Neural cell (in vitro differentiated cells): ENCODE measurements at regions not wholly inside any gene's neighbourhood (a gene's known extent, or its start where the extent isn't known, plus 50 kb on each side); places are given as distances from the start of the nearest gene placed in this dataset.

Experiments
- H2AFZ ChIP-seq: fragments of 200-600, 300-800 bp; sonication (generic), shearing (Covaris generic); 2 replicates; pipeline ENCODE4 v1.6.0; 2014; ENCODE audit warnings: low read depth, mild to moderate bottlenecking, antibody characterized with exemption, low read length, moderate library complexity
- H3F3A ChIP-seq: fragments of 200-600 bp; shearing (Covaris generic); 2 replicates; pipeline ENCODE4 v1.6.1; 2016; ENCODE audit warnings: mild to moderate bottlenecking, moderate library complexity, mixed read lengths, antibody characterized with exemption, low read length; ENCODE audit not compliant: insufficient read depth, poor library complexity, severe bottlenecking
- H3K27ac ChIP-seq: fragments of 200-600, 300-800 bp; sonication (generic), shearing (Covaris generic); 2 replicates; pipeline ENCODE4 v1.5.1; 2014; ENCODE audit warnings: mild to moderate bottlenecking, low read length, moderate library complexity
- H3K27me3 ChIP-seq: fragments of 300-800, 200-600 bp; sonication (generic), shearing (Covaris generic); 2 replicates; pipeline ENCODE4 v1.6.0; 2014; ENCODE audit warnings: mild to moderate bottlenecking, low read depth, low read length, moderate library complexity; ENCODE audit not compliant: insufficient read depth
- H3K36me3 ChIP-seq: fragments of 300-800, 200-600 bp; sonication (generic), shearing (Covaris generic); 2 replicates; pipeline ENCODE4 v1.5.1; 2014; ENCODE audit warnings: mild to moderate bottlenecking, antibody characterized with exemption, low read length, moderate library complexity; ENCODE audit not compliant: insufficient read depth
- H3K4me2 ChIP-seq: fragments of 300-800, 200-600 bp; sonication (generic), shearing (Covaris generic); 2 replicates; pipeline ENCODE4 v1.6.0; 2014; ENCODE audit warnings: mild to moderate bottlenecking, low read length
- H3K4me3 ChIP-seq: fragments of 300-800, 200-600 bp; sonication (generic), shearing (Covaris generic); 2 replicates; pipeline ENCODE4 v1.5.1; 2014; ENCODE audit warnings: mild to moderate bottlenecking, low read length, moderate library complexity
- H3K79me2 ChIP-seq: fragments of 200-600 bp; shearing (Covaris generic); replicated peaks from 2 replicates; pipeline ENCODE4 v1.6.0; 2014; ENCODE audit warnings: mild to moderate bottlenecking, low read length, moderate library complexity; ENCODE audit not compliant: insufficient read depth
- H3K9ac ChIP-seq: fragments of 300-800, 200-600 bp; sonication (generic), shearing (Covaris generic); 2 replicates; pipeline ENCODE4 v1.6.1; 2016; ENCODE audit warnings: mild to moderate bottlenecking, low read length, mixed read lengths
- H3K9me2 ChIP-seq: fragments of 200-600 bp; shearing (Covaris generic); 2 replicates; pipeline ENCODE4 v1.6.1; 2016; ENCODE audit warnings: mild to moderate bottlenecking, low read length, mixed read lengths; ENCODE audit not compliant: insufficient read depth
- H3K9me3 ChIP-seq: fragments of 200-600, 300-800 bp; sonication (generic), shearing (Covaris generic); 2 replicates; pipeline ENCODE4 v1.6.1; 2016; ENCODE audit warnings: mild to moderate bottlenecking, mixed run types, low read length, moderate library complexity, mixed read lengths
- H4K20me1 ChIP-seq: fragments of 200-600 bp; shearing (Covaris generic); 2 replicates; pipeline ENCODE4 v1.6.1; 2016; ENCODE audit warnings: mild to moderate bottlenecking, mixed run types; ENCODE audit not compliant: insufficient read depth
- CTCF ChIP-seq: fragments of 450-650 bp; IDR thresholded peaks from 2 replicates; pipeline ENCODE4 v1.5.1; 2014; ENCODE audit warnings: antibody characterized with exemption, mild to moderate bottlenecking, moderate library complexity; ENCODE audit not compliant: poor library complexity, severe bottlenecking
- EP300 ChIP-seq: fragments of 450-650 bp; conservative IDR thresholded peaks from 2 replicates; pipeline ENCODE4 v1.6.1; 2014; ENCODE audit warnings: antibody characterized with exemption, mild to moderate bottlenecking, moderate library complexity; ENCODE audit not compliant: poor library complexity, severe bottlenecking
- EZH2 ChIP-seq: fragments of 200-600, 300-800 bp; shearing (Covaris generic), sonication (generic); IDR thresholded peaks from 2 replicates; pipeline ENCODE4 v1.6.1; 2014; ENCODE audit warnings: antibody characterized with exemption, low read length, borderline replicate concordance, mild to moderate bottlenecking; ENCODE audit not compliant: insufficient read depth, poor library complexity, severe bottlenecking
- MXI1 ChIP-seq: fragments of 450-650 bp; conservative IDR thresholded peaks from 2 replicates; pipeline ENCODE4 v1.6.1; 2014; ENCODE audit warnings: antibody characterized with exemption, mild to moderate bottlenecking; ENCODE audit not compliant: poor library complexity, severe bottlenecking
- POLR2AphosphoS5 ChIP-seq: IDR thresholded peaks from 2 replicates; pipeline ENCODE4 v1.6.1; 2012
- RAD21 ChIP-seq: fragments of 450-650 bp; conservative IDR thresholded peaks from 2 replicates; pipeline ENCODE4 v1.6.1; 2014; ENCODE audit warnings: antibody characterized with exemption, mild to moderate bottlenecking, moderate library complexity
- REST ChIP-seq: IDR thresholded peaks from 2 replicates; pipeline ENCODE4 v1.6.1; 2012; ENCODE audit warnings: borderline replicate concordance
- SMC3 ChIP-seq: fragments of 450-650 bp; conservative IDR thresholded peaks from 2 replicates; pipeline ENCODE4 v1.6.1; 2014; ENCODE audit warnings: antibody characterized with exemption, mild to moderate bottlenecking, moderate library complexity; ENCODE audit not compliant: poor library complexity
- TAF1 ChIP-seq: IDR thresholded peaks from 2 replicates; pipeline ENCODE4 v1.6.1; 2012; ENCODE audit warnings: low read depth

GRCh38 chr5:29170599-29170998 is 2022.9 kb upstream of the CDH6 start:
- Histone ChIP-seq H3K4me3 (no peak overlapping the region), H4K20me1 (no peaks in the 10 kb centered on the region), H3K9me3 (no peaks in the 10 kb centered on the region), H2AFZ (no peak overlapping the region), H3K27me3 (no peaks in the 10 kb centered on the region), H3K9ac (no peak overlapping the region), H3K36me3 (no peaks in the 10 kb centered on the region), H3K27ac (no peak overlapping the region), H3F3A (no peaks in the 10 kb centered on the region), H3K79me2 (no peaks in the 10 kb centered on the region), H3K9me2 (no peaks in the 10 kb centered on the region), H3K4me2 (no peak overlapping the region)
- TF ChIP-seq REST (no peak), SMC3 (no peak), TAF1 (no peak), EP300 (no peak), POLR2AphosphoS5 (no peak), MXI1 (no peak), RAD21 (no peak), EZH2 (no peak)

- Histone ChIP-seq H3K27me3 (no peaks in the 10 kb centered on the region), H3K9me3 (no peaks in the 10 kb centered on the region), H4K20me1 (no peaks in the 10 kb centered on the region), H2AFZ (no peak overlapping the region), H3K9me2 (no peaks in the 10 kb centered on the region), H3K4me3 (no peak overlapping the region), H3K4me2 (no peak overlapping the region), H3K27ac (no peak overlapping the region), H3K36me3 (no peaks in the 10 kb centered on the region), H3K9ac (no peak overlapping the region), H3F3A (no peaks in the 10 kb centered on the region), H3K79me2 (no peaks in the 10 kb centered on the region)
- TF ChIP-seq EZH2: no peak
- no peak for TF ChIP-seq POLR2AphosphoS5
- no peak for TF ChIP-seq REST
- TF ChIP-seq SMC3: no peak
- no peak for TF ChIP-seq CTCF
- no peak for TF ChIP-seq EP300
- no peak for TF ChIP-seq RAD21
- TF ChIP-seq MXI1: no peak
- TF ChIP-seq TAF1: no peak
Observed at GRCh38 chr5:29169886-29170285, 2023.6 kb upstream of the CDH6 start.
